ENCODE measurements at regions not wholly inside any gene's neighbourhood (a gene's known extent, or its start where the extent isn't known, plus 50 kb on each side); places are given as distances from the start of the nearest gene placed in this dataset.

GRCh38 chr4:187304133-187304532, 580.5 kb upstream of the FAT1 start:
- Histone ChIP-seq H2AFZ (ENCODE audit: insufficient read depth, low read depth, low read length, poor library complexity, severe bottlenecking) (no peak overlapping the region), H3K27ac (ENCODE audit: low read depth in 1 of 2, low read length in 2 of 2) (no peak overlapping the region), H3K27me3 (ENCODE audit: control insufficient read depth in 2 of 2, insufficient read depth in 2 of 2, low read length in 2 of 2) (no peaks in the 10 kb centered on the region), H3K79me2 (ENCODE audit: insufficient read depth, low read length) (no peaks in the 10 kb centered on the region), H3K9ac (ENCODE audit: insufficient read depth, low read length, poor library complexity, severe bottlenecking) (no peak overlapping the region), H3K36me3 (replicated peaks in 1 of 2; ENCODE audit: control insufficient read depth in 1 of 2, insufficient read depth in 2 of 2, low read length in 2 of 2) (no peaks in the 10 kb centered on the region), H3K4me3 (replicated peaks in 1 of 3; ENCODE audit: low read depth in 2 of 3, low read length in 3 of 3) (no peak overlapping the region), H4K20me1 (ENCODE audit: insufficient read depth, low read length) (no peaks in the 10 kb centered on the region), H3K4me2 (replicated peaks; ENCODE audit: extremely low read depth, low read length, poor library complexity, severe bottlenecking) (no peak overlapping the region), H3K4me1 (ENCODE audit: control insufficient read depth in 1 of 2, insufficient read depth in 2 of 2, low read length in 2 of 2) (no peaks in the 10 kb centered on the region), H3K9me3 (replicated peaks in 1 of 2; ENCODE audit: control insufficient read depth in 1 of 2, insufficient read depth in 1 of 2, low read length in 2 of 2) (peaks cover 9 to 10% of the 10 kb centered on the region in 2 donors)
- DNase-seq, result no peak
- Mint-ChIP-seq H3K9me3 (peaks cover 0 to 3% (median 2%) of the 10 kb centered on the region in 7 donors), H3K4me1 (no peaks in the 10 kb centered on the region), H3K36me3 (no peaks in the 10 kb centered on the region), H3K4me3 (no peak overlapping the region), H3K27me3 (ENCODE audit: low read depth in 3 of 3) (peaks cover 0 to 2% (median 0%) of the 10 kb centered on the region in 3 donors), H3K27ac (no peak overlapping the region)
- intact Hi-C loops (cut with micrococcal nuclease), result no loop called here
- 82% methylated on average over 6 of the region's 11 CpGs for WGBS (ENCODE audit: insufficient coverage)
- TF ChIP-seq CTCF (IDR thresholded peaks at IDR 0.05), result no peak

GRCh38 chr4:187307131-187307530, 583.5 kb upstream of the FAT1 start:
- peaks cover 0 to 7% (median 0%) of the 10 kb centered on the region in 7 donors for H3K9me3 Mint-ChIP-seq
- Histone ChIP-seq H3K36me3 (replicated peaks in 1 of 2; ENCODE audit: control insufficient read depth in 1 of 2, insufficient read depth in 2 of 2, low read length in 2 of 2) (no peaks in the 10 kb centered on the region), H3K79me2 (ENCODE audit: insufficient read depth, low read length) (no peaks in the 10 kb centered on the region), H3K9ac (ENCODE audit: insufficient read depth, low read length, poor library complexity, severe bottlenecking) (no peak overlapping the region), H3K27ac (ENCODE audit: low read depth in 1 of 2, low read length in 2 of 2) (no peak overlapping the region), H2AFZ (ENCODE audit: insufficient read depth, low read depth, low read length, poor library complexity, severe bottlenecking) (no peak overlapping the region), H3K9me3 (replicated peaks in 1 of 2; ENCODE audit: control insufficient read depth in 1 of 2, insufficient read depth in 1 of 2, low read length in 2 of 2) (peaks cover 9% of the 10 kb centered on the region in 2 donors), H3K4me2 (replicated peaks; ENCODE audit: extremely low read depth, low read length, poor library complexity, severe bottlenecking) (no peak overlapping the region), H4K20me1 (ENCODE audit: insufficient read depth, low read length) (no peaks in the 10 kb centered on the region), H3K4me1 (ENCODE audit: control insufficient read depth in 1 of 2, insufficient read depth in 2 of 2, low read length in 2 of 2) (no peaks in the 10 kb centered on the region), H3K27me3 (ENCODE audit: control insufficient read depth in 2 of 2, insufficient read depth in 2 of 2, low read length in 2 of 2) (no peaks in the 10 kb centered on the region), H3K4me3 (replicated peaks in 1 of 3; ENCODE audit: low read depth in 2 of 3, low read length in 3 of 3) (no peak overlapping the region)
- H3K27ac Mint-ChIP-seq, result no peak overlapping the region
- H3K4me3 Mint-ChIP-seq, result no peak overlapping the region
- peaks cover 0 to 3% (median 0%) of the 10 kb centered on the region in 3 donors for H3K27me3 Mint-ChIP-seq (ENCODE audit: low read depth in 3 of 3)
- no CpG with 5 or more reads among the region's 2 CpGs for WGBS (ENCODE audit: insufficient coverage)
- H3K36me3 Mint-ChIP-seq, result no peaks in the 10 kb centered on the region
- no peaks in the 10 kb centered on the region for H3K4me1 Mint-ChIP-seq
- no peak for DNase-seq
- intact Hi-C loops (cut with micrococcal nuclease), result no loop called here
- no peak for TF ChIP-seq CTCF (IDR thresholded peaks at IDR 0.05)
